HG03565 (cell line): ENCODE measurements at regions not wholly inside any gene's neighbourhood (a gene's known extent, or its start where the extent isn't known, plus 50 kb on each side); places are given as distances from the start of the nearest gene placed in this dataset.
"Not testable (repeated sequence)": the region's sequence is repeated elsewhere in the genome, so short reads cannot be mapped to it uniquely, and the experiment has no call there.

Experiments
- ATAC-seq: cut with Tn5 transposase; IDR thresholded peaks from one replicate; pipeline ENCODE4 v1.9.1; 2021; ENCODE audit warnings: mild to moderate bottlenecking, moderate library complexity; ENCODE audit not compliant: unreplicated experiment

DNA sequence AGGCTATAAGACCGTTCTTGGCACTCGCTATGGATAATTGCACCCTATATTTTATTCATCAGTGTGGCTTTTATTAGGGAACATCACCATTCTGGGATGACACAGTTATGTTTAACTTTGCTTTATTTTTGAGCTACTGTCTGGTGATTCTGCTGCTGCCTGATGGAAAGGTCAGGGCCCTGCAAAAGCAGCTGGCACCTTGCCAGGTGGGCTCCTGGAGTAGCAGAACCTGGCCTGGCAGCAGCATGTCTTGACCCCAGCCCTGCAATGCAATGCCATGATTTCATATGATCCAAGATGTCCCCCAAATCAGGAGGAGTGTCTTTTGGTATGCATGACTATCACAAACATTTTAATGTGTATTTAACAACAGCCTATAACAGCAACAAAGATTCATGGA is 228.4 kb upstream of the RSPO3 start:
- no peak for ATAC-seq

DNA sequence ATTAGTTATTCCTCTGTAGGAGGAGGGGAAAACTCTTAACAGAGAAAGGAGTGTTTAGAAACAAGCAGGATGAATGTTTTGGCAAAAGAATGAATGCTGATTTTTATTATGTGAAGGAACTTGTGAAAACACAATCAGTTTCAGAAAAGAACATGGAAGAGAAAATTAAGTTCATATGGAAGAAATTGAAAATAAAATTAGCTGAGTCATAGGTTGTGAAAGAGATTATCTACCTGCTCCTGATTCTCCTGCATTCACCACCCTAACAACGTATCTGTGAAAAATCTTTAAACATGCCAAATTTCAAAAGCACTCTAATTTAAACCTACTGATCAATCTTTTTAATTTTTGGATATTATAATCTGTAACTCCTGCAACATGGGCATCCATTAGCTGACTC is 227.3 kb upstream of the RSPO3 start:
- no peak for ATAC-seq

- ATAC-seq = not testable (repeated sequence)
These were observed 225.6 kb upstream of the RSPO3 start for GRCh38 chr6:126892869-126893268.

DNA sequence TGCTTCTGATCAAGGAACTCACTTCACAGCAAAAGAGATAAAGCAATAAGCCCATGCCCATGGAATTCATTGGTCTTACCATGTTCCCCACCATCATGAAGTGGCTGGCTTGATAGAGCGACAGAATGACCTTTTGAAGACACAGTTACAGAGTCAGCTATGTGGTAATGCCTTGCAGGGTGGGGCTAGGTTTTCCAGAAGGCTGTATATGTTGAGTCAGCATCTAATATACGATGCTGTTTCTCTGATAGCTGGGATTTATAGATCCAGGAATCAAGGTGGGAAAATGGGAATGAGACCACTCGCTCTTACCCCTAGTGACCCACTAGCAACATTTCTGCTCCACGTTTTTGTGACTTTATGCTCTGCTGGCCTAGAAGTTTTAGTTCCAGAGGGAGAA is 220.7 kb upstream of the RSPO3 start:
- no peak for ATAC-seq

GRCh38 chr6:126904176-126904575 is 214.3 kb upstream of the RSPO3 start:
- ATAC-seq = no peak

DNA sequence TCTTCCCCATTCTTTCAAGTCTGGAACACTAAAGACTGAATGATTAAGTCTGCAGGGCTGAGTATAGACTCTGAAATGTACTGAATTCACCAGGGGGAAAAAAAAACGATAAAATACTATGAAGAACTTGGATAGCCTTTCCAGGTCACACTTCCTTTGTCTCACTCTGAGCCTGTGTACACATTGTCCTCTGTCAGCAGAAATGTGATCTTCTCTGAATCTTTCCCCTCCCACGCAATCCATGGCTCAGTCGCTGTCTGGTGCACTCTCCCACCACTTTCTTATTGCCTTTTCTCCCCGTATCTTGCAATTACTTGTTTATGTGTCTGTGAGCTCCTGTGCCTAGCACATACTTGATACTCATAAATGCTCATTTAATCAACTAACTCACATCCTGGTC is 212.6 kb upstream of the RSPO3 start:
- no peak for ATAC-seq

GRCh38 chr6:126907312-126907711 is 211.2 kb upstream of the RSPO3 start:
- ATAC-seq = no peak

GRCh38 chr6:126907996-126908395 is 210.5 kb upstream of the RSPO3 start:
- no peak for ATAC-seq

GRCh38 chr6:126909493-126909892 is 209.0 kb upstream of the RSPO3 start:
- no peak for ATAC-seq

DNA sequence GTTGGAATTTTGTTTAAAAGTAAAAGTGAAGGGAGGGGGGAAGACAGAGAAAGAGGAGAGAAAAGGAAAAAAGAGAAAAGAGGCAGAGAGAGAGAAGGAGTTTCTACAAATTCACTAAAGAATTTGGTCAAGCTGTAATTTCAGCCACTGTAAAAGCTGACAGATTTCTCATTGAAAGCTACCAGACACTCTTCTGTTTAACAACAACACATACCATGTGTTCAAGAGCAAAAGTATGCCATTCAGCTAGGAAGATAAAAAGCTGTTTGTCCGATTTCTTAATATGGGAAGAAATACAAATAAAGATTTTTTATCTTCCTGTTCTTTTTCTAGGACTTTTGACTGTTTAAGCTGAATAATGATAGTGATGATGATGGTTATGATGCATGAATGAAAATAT is 204.8 kb upstream of the RSPO3 start:
- no peak for ATAC-seq

DNA sequence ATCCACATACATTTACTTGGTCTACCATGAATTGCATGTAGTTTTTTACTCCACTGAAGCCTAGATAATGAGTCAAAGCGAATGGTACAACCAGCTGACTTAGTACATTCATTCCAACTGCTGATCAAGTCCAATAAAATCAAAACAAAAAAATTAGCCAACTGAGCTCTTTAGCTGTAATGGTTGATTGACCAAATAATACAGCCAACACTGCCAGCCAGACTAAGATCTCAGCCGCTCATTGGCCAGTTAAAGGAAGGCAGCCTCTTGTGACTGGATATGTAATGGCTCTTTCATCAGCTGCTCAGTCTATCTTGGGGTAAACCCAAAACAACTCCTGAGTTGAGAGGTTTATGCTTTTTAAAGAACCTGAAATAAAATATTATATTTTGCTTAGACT is 204.3 kb upstream of the RSPO3 start:
- no peak for ATAC-seq

DNA sequence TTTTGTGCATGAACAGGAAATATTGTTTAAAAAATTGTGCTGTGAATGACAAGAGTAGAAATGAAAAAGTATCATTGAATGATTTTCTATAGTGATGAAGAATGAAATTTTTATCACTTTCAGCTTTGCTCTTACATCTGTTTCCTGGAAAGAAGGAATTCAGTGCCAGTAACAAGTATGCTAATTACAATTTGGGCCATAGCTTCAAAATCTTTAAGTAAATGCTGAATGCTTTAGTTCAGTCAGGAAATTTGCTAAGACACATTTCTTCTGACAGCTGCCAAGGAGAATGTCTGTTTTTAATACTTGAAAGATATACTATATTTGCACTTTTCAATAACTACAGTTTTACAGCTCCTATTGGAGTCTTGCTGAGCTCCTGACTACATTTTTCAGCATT is 203.7 kb upstream of the RSPO3 start:
- no peak for ATAC-seq

DNA sequence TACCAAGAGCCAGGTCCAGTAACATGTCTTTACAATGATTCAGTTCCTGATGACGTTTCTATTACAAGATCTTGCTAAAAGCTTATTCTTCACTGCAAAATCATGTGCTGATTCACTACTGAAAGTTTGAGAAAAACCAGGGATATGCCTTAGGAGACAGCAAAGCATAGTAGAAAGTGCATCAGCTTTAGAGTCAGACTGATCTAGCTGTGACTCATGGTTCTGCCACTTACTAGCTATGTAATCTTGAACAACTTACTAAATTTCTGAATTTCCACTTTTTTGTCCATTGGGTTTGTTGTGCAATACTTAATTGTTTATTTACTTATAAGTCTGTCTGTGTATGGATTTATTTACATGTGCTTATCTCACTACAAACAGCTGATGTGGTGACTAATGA is 198.5 kb upstream of the RSPO3 start:
- no peak for ATAC-seq

DNA sequence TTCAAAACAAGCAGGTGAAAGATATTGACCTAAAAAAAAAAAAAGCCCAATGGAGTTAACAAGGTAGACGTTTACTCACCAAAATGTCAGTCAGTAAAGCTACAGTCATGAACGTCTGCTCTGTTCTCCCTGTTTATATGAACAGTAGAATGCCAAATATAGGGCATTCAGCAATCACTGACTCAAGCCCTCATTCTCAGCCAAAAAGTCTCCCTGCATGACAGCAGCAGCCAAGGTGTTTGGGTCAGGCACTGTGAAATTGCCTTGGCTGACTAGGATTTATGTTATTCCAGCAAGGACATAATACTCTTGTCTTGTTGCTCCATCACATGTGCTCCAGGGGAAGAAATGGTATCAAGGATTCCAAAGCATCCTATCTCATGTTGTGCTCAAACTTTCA is 194.7 kb upstream of the RSPO3 start:
- no peak for ATAC-seq

GRCh38 chr6:126926926-126927325 is 191.5 kb upstream of the RSPO3 start:
- no peak for ATAC-seq

DNA sequence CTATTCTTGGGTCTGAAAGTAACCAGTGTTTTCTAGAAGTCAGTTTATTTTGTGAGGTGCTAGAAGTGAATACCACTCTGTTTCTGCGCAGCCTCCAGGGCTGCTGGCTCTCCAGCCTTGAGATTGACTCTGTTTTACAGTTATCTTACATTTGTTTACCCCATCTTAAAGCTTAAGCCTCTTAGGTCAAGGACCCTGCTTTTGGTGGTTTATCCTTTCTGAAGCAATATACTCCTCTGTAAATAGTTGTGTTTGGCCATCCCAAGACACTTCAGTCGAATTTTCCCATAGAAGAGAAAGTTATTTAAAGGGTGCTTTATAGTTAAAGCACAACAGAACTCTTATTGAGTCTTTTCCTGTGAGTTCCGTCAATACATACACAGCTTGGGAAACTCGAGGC is 190.6 kb upstream of the RSPO3 start:
- ATAC-seq = no peak

- ATAC-seq = no peak
These were observed 181.0 kb upstream of the RSPO3 start for GRCh38 chr6:126937426-126937825.

DNA sequence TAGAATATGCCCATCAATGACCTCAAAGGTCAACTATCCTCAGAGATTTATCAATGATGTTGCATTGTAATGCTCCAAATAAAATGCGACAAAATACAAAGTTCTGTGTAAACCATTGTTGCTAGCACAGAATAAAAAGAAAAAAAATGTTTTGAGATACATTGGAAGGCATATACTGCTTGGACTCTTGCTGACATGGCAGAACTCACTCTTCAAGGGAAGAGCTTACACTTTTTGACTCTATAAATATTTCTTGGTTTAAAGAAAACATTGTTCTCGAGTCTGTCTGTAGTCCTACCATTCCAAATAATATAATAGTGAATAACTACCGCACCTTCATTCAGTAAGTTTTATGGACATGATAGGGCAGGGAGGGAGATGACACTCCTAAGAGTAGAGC is 178.7 kb upstream of the RSPO3 start:
- ATAC-seq = no peak

GRCh38 chr6:126941751-126942150 is 176.7 kb upstream of the RSPO3 start:
- no peak for ATAC-seq

- no peak for ATAC-seq
These were observed 174.0 kb upstream of the RSPO3 start for GRCh38 chr6:126944512-126944911.

DNA sequence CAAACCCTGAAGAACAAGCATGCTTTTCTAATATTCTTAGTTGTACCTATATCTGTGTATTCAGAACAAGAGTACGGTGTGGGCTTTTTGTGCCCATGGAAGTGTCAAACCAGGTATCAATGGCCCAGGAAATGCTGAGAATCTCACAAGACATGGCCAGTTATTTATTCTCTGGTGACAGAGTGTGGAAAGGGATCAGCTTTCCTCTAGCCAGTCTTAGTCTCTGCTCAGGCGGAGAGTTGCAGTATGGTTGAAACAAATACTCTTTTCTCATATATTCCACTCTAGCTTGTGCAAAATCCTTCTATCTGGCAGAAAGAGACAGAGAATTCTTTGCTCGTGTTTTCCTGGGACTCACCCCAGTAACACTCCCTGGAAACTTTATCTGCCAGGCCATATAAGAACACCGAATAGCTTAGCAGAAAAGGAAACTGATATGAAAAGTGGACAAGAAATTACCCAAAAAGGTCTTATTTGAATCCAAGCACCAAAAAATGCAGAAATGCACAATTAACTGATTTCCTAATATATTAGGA is 173.3 kb upstream of the RSPO3 start:
- no peak for ATAC-seq

GRCh38 chr6:126945812-126946360 is 172.6 kb upstream of the RSPO3 start:
- ATAC-seq = no peak

DNA sequence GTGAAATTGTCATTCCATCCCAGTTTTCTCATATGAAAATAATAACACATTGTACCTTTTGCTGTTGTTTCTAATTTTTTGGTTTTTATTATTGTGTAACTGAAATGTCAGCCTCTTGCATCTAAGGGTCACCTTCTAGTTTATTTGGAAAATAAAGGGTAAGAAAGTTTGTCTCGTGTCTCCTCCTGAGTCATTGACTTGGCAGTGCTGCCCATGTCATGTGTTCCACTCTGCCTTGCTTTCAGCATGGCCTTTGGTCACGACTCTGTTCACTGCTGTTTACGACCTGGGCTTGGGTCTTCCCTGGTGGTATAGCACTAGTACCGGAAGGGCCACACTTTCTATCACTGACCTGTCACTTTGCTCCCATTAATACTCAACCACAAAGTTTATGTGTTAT is 171.4 kb upstream of the RSPO3 start:
- ATAC-seq = no peak
